RWPE1 (cell line): ENCODE measurements at regions not wholly inside any gene's neighbourhood (a gene's known extent, or its start where the extent isn't known, plus 50 kb on each side); places are given as distances from the start of the nearest gene placed in this dataset.

ENCODE experiments used
- CTCF ChIA-PET: fragments of 350-600 bp; sonication (Branson Sonifier 250); formaldehyde crosslinking; extraction: SDS; loops from one replicate; lab custom pipeline; 2021; lab: Yijun Ruan, JAX
- POLR2A ChIA-PET: fragments of 400-600 bp; formaldehyde crosslinking; extraction: SDS; loops from one replicate; lab custom pipeline; 2020; ENCODE audit warnings: antibody characterized with exemption; ENCODE audit not compliant: low non-redundant PET; lab: Yijun Ruan, JAX
- DNase-seq: peaks from one replicate; pipeline ENCODE4 v3.0.0; 2012; ENCODE audit warnings: low spot score
- H3K27ac ChIP-seq: fragments of 450-650 bp; 2 replicates; pipeline ENCODE4 v1.5.1; 2017
- TF ChIP-seq, protein P1 (sequence below): fragments of 450-650 bp; conservative IDR thresholded peaks from 2 replicates; pipeline ENCODE4 v1.5.1; 2017; ENCODE audit warnings: low read depth, mild to moderate bottlenecking

DNA sequence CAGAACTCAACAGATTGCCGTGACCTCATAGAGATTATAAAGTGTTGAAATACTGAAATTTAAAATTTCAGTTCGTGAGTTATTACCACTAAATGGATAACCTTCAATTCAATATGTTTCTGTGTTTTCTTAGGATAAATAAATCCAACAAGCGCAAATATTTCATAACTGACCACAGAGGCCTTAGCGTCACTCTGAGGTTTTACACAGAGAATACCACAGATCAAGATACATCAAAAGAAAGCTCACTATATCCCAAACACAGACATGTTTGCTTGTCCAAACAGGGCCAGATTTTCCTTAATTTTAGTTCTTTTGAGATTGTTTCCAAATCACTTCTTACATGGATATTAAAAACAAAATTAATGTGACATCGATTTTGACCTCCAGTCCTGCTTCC, 235.8 kb downstream of the EFNB2 start:
- no peak overlapping the region for H3K27ac ChIP-seq
- TF ChIP-seq, protein P1, sequence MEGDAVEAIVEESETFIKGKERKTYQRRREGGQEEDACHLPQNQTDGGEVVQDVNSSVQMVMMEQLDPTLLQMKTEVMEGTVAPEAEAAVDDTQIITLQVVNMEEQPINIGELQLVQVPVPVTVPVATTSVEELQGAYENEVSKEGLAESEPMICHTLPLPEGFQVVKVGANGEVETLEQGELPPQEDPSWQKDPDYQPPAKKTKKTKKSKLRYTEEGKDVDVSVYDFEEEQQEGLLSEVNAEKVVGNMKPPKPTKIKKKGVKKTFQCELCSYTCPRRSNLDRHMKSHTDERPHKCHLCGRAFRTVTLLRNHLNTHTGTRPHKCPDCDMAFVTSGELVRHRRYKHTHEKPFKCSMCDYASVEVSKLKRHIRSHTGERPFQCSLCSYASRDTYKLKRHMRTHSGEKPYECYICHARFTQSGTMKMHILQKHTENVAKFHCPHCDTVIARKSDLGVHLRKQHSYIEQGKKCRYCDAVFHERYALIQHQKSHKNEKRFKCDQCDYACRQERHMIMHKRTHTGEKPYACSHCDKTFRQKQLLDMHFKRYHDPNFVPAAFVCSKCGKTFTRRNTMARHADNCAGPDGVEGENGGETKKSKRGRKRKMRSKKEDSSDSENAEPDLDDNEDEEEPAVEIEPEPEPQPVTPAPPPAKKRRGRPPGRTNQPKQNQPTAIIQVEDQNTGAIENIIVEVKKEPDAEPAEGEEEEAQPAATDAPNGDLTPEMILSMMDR, result no peak
- DNase-seq, result no peak
- POLR2A ChIA-PET, result no interaction called here
- CTCF ChIA-PET, result no interaction called here

DNA sequence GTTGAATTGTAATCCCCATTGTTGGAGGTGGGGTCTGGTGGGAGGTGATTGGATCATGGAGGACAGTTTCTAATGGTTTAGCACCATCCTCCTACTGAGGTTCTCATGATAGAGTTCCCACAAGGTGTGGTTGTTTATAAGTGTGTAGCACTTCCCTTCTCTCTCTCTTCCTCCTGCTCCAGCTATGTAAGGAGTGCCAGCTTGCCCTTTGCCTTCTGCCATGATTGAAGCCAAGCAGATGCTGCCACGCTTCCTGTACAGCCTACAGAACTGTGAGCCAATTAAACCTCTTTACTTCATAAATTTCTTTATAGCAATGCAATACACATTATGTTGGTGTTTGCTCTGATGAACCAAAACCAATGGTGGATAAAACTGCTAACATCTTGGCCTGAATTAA, 238.2 kb downstream of the EFNB2 start:
- ChIA-PET POLR2A (no interaction called here), CTCF (interaction anchor here (0.7 kb wide), 1 partner anchor 36 kb away, joined by 3 read pairs; no protein-coding TSS in a partner anchor)
- TF ChIP-seq, protein P1, result no peak
- DNase-seq, result no peak
- H3K27ac ChIP-seq, result no peak overlapping the region

DNA sequence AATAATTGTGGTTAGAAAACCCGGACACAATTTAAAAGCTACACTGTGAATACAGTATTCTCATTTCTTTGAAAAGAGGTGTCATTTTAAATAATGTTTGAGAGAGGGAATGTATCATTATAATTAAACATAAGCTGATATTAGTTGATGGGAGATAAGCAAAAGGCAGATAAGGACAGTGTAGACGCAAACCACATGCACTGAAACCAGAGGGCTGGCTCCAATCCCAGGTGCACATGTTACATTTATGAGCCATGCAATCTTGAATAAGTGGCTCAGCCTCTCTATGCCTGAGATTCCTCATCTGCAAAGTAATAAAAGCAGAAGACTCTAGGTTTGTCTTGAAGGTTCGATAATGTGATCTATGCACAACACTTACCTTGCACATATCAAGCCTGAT, 238.7 kb downstream of the EFNB2 start:
- TF ChIP-seq, protein P1, result no peak
- ChIA-PET POLR2A (no interaction called here), CTCF (no interaction called here)
- no peak for DNase-seq
- H3K27ac ChIP-seq, result no peak overlapping the region

DNA sequence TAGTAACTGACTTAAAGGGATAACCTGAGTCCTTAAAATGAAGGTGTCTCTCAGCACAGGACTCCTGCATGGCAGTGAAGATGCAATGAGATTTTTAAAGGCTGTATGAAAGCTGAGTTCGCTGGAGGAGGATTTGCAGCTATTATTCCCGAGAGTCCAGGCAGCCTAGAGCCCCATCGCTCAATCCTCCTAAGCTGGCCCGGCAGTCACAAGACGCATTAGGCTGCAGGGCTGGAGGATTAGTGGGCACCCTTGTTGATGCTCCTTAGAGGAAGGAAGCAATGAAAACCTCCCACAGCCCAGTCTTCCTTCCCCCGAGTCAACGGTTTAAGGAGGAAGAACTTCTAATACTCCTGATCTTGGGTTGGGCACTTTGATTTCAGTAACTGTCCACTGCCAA, 239.5 kb downstream of the EFNB2 start:
- TF ChIP-seq, protein P1, result no peak
- ChIA-PET CTCF (no interaction called here), POLR2A (no interaction called here)
- no peak overlapping the region for H3K27ac ChIP-seq
- DNase-seq, result no peak

DNA sequence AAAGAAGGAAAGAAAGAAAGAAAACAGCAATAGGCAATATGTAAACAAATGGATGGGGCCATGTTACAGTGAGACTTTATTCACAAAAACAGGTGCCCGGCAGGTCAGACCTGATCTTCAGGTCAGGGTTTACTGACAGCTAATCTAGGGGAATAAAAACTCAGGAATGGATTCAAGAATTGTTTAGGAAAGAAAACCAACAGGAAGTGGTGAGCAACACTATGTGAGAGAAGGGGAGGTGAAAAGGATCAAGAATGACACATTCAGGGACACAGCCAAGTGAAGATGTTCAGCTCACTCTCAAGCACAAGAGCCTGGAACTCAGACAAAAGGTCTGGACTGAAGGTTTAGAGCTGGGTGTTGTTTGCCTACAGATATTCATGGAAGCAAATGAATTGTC, 244.5 kb downstream of the EFNB2 start:
- TF ChIP-seq, protein P1, result no peak
- DNase-seq, result peak; percentile 15
- ChIA-PET CTCF (no interaction called here), POLR2A (no interaction called here)
- H3K27ac ChIP-seq, result no peak overlapping the region

DNA sequence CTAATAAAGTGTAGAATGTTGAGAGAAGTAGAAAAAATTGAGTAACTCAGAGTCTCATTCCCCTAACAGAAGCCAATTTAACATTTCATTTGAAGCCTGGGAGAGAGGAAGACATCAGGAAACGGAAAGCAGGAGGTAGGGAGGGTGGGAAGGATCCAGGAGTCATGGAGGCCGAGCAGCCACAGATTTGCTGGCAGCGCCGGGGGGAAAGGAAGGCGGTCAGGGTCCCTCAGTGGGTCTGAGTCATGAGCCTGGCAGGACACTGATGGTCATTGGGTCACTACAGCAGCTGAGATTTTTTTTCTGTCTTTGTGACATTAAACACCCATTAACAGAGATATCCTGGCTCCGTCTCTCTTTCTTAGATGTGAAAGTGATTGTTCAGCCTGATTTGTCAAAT, 248.1 kb downstream of the EFNB2 start:
- no peak overlapping the region for H3K27ac ChIP-seq
- ChIA-PET POLR2A (no interaction called here), CTCF (no interaction called here)
- no peak for DNase-seq
- TF ChIP-seq, protein P1, result no peak

DNA sequence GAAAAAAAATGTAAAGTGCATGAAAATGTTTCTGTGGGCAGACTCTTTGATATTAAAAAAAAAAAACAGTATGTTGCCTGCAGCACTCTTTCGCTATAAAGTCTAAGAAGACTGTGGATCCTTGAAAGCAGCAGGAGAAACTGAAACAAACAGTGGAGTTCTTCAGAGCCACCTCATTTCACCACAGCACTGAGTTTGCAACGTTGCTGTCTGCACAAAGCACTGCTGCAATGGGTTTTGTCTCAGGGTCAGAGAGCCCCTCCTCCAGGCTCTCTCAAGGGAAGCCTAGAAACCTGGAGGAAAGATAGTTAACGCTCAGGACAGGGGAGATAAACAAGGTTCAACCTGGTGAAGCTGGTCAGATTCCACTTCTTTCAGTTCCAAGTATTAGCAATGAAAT, 248.7 kb downstream of the EFNB2 start:
- ChIA-PET CTCF (no interaction called here), POLR2A (no interaction called here)
- TF ChIP-seq, protein P1, result no peak
- no peak for DNase-seq
- no peak overlapping the region for H3K27ac ChIP-seq
